ENCODE measurements at regions not wholly inside any gene's neighbourhood (a gene's known extent, or its start where the extent isn't known, plus 50 kb on each side); places are given as distances from the start of the nearest gene placed in this dataset.

- Histone ChIP-seq H3K36me3 (ENCODE audit: insufficient read depth, low read length) (no peaks in the 10 kb centered on the region), H3K4me2 (ENCODE audit: low read depth, low read length, poor library complexity, severe bottlenecking) (no peak overlapping the region), H3F3A (ENCODE audit: low read depth) (no peaks in the 10 kb centered on the region), H3K9me3 (ENCODE audit: insufficient read depth, low read depth, low read length) (no peaks in the 10 kb centered on the region), H4K20me1 (ENCODE audit: insufficient read depth, low read length, poor library complexity, severe bottlenecking) (no peaks in the 10 kb centered on the region), H3K4me1 (ENCODE audit: insufficient read depth, low read length, poor library complexity, severe bottlenecking) (no peaks in the 10 kb centered on the region), H3K9ac (ENCODE audit: low read depth, low read length, poor library complexity, severe bottlenecking) (no peak overlapping the region), H3K79me2 (ENCODE audit: insufficient read depth, low read length) (no peaks in the 10 kb centered on the region), H2AFZ (ENCODE audit: low read length) (no peak overlapping the region), H3K4me3 (ENCODE audit: low read length, poor library complexity, severe bottlenecking) (no peak overlapping the region), H3K9me2 (replicated peaks; ENCODE audit: low read depth, low read length) (no peaks in the 10 kb centered on the region), H3K27me3 (ENCODE audit: insufficient read depth, low read length, poor library complexity, severe bottlenecking) (no peaks in the 10 kb centered on the region)
- no peak for TF ChIP-seq EZH2phosphoT487 (IDR thresholded peaks at IDR 0.05; ENCODE audit: borderline replicate concordance)
These were observed 307.7 kb upstream of the KIRREL3 start for GRCh38 chr11:127308291-127308690.

GRCh38 chr11:127307700-127308099, 307.1 kb upstream of the KIRREL3 start:
- H3K79me2 ChIP-seq (ENCODE audit: insufficient read depth, low read length), result no peaks in the 10 kb centered on the region
- no peak overlapping the region for H3K9ac ChIP-seq (ENCODE audit: low read depth, low read length, poor library complexity, severe bottlenecking)
- TF ChIP-seq CTCF (conservative IDR thresholded peaks at IDR 0.05; ENCODE audit: low read length) (no peak), EZH2phosphoT487 (IDR thresholded peaks at IDR 0.05; ENCODE audit: borderline replicate concordance) (no peak)

GRCh38 chr11:127304634-127305033, 304.1 kb upstream of the KIRREL3 start:
- TF ChIP-seq CTCF (conservative IDR thresholded peaks at IDR 0.05; ENCODE audit: low read length) (no peak), EZH2phosphoT487 (IDR thresholded peaks at IDR 0.05; ENCODE audit: borderline replicate concordance) (no peak)
- no peaks in the 10 kb centered on the region for H3K27me3 ChIP-seq (ENCODE audit: insufficient read depth, low read length, poor library complexity, severe bottlenecking)
- no peaks in the 10 kb centered on the region for H3K79me2 ChIP-seq (ENCODE audit: insufficient read depth, low read length)
- no peak overlapping the region for H2AFZ ChIP-seq (ENCODE audit: low read length)
- H3K9me2 ChIP-seq (replicated peaks; ENCODE audit: low read depth, low read length), result no peaks in the 10 kb centered on the region
- no peaks in the 10 kb centered on the region for H4K20me1 ChIP-seq (ENCODE audit: insufficient read depth, low read length, poor library complexity, severe bottlenecking)
- H3K4me2 ChIP-seq (ENCODE audit: low read depth, low read length, poor library complexity, severe bottlenecking), result no peak overlapping the region
- no peak overlapping the region for H3K9ac ChIP-seq (ENCODE audit: low read depth, low read length, poor library complexity, severe bottlenecking)
- H3K9me3 ChIP-seq (ENCODE audit: insufficient read depth, low read depth, low read length), result no peaks in the 10 kb centered on the region
- no peaks in the 10 kb centered on the region for H3F3A ChIP-seq (ENCODE audit: low read depth)
- no peaks in the 10 kb centered on the region for H3K4me1 ChIP-seq (ENCODE audit: insufficient read depth, low read length, poor library complexity, severe bottlenecking)
- no peaks in the 10 kb centered on the region for H3K36me3 ChIP-seq (ENCODE audit: insufficient read depth, low read length)
- H3K4me3 ChIP-seq (ENCODE audit: low read length, poor library complexity, severe bottlenecking), result no peak overlapping the region

More at GRCh38 chr11:127307700-127308099, 307.1 kb upstream of the KIRREL3 start:
- Histone ChIP-seq H3F3A (ENCODE audit: low read depth) (no peaks in the 10 kb centered on the region), H3K4me1 (ENCODE audit: insufficient read depth, low read length, poor library complexity, severe bottlenecking) (no peaks in the 10 kb centered on the region), H2AFZ (ENCODE audit: low read length) (no peak overlapping the region), H4K20me1 (ENCODE audit: insufficient read depth, low read length, poor library complexity, severe bottlenecking) (no peaks in the 10 kb centered on the region), H3K9me3 (ENCODE audit: insufficient read depth, low read depth, low read length) (no peaks in the 10 kb centered on the region), H3K27me3 (ENCODE audit: insufficient read depth, low read length, poor library complexity, severe bottlenecking) (no peaks in the 10 kb centered on the region), H3K4me3 (ENCODE audit: low read length, poor library complexity, severe bottlenecking) (no peak overlapping the region), H3K36me3 (ENCODE audit: insufficient read depth, low read length) (no peaks in the 10 kb centered on the region), H3K9me2 (replicated peaks; ENCODE audit: low read depth, low read length) (no peaks in the 10 kb centered on the region), H3K4me2 (ENCODE audit: low read depth, low read length, poor library complexity, severe bottlenecking) (no peak overlapping the region)

GRCh38 chr11:127288926-127289325, 288.4 kb upstream of the KIRREL3 start:
- Histone ChIP-seq H3K9ac (ENCODE audit: low read depth, low read length, poor library complexity, severe bottlenecking) (no peak overlapping the region), H4K20me1 (ENCODE audit: insufficient read depth, low read length, poor library complexity, severe bottlenecking) (no peaks in the 10 kb centered on the region), H3K4me3 (ENCODE audit: low read length, poor library complexity, severe bottlenecking) (no peak overlapping the region), H3K36me3 (ENCODE audit: insufficient read depth, low read length) (no peaks in the 10 kb centered on the region), H3K9me3 (ENCODE audit: insufficient read depth, low read depth, low read length) (no peaks in the 10 kb centered on the region; the same call in 1 of the 2 replicates), H3K27me3 (ENCODE audit: insufficient read depth, low read length, poor library complexity, severe bottlenecking) (no peaks in the 10 kb centered on the region), H3K4me2 (ENCODE audit: low read depth, low read length, poor library complexity, severe bottlenecking) (no peak overlapping the region), H3K9me2 (replicated peaks; ENCODE audit: low read depth, low read length) (no peaks in the 10 kb centered on the region), H3F3A (ENCODE audit: low read depth) (no peaks in the 10 kb centered on the region), H3K4me1 (ENCODE audit: insufficient read depth, low read length, poor library complexity, severe bottlenecking) (peaks cover 11% of the 10 kb centered on the region), H3K79me2 (ENCODE audit: insufficient read depth, low read length) (no peaks in the 10 kb centered on the region), H2AFZ (ENCODE audit: low read length) (no peak overlapping the region)
- TF ChIP-seq EZH2phosphoT487 (IDR thresholded peaks at IDR 0.05; ENCODE audit: borderline replicate concordance) (no peak), CTCF (conservative IDR thresholded peaks at IDR 0.05; ENCODE audit: low read length) (no peak)
